ENCODE measurements at regions not wholly inside any gene's neighbourhood (a gene's known extent, or its start where the extent isn't known, plus 50 kb on each side); places are given as distances from the start of the nearest gene placed in this dataset.

DNA sequence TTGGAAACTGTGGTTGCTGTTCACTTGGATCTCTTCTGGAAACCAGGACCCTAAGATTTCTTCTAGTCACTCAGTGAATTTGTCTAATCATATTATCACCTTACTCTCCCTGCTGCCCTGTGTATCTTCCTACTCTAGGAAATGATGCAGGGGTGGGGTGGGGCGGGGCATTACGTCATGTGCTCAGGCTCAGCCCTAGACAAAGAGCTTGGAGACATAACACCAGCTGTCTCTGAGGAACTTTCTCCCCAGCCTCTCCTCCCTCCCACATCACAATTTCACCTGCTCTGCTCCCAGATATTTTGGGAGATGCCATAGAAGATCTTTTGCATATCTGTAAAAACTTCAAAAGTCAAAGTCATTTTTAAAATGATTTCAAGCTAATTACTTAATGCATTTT, 470.4 kb downstream of the ZSWIM6 start:
- DNase-seq, result no peak

DNA sequence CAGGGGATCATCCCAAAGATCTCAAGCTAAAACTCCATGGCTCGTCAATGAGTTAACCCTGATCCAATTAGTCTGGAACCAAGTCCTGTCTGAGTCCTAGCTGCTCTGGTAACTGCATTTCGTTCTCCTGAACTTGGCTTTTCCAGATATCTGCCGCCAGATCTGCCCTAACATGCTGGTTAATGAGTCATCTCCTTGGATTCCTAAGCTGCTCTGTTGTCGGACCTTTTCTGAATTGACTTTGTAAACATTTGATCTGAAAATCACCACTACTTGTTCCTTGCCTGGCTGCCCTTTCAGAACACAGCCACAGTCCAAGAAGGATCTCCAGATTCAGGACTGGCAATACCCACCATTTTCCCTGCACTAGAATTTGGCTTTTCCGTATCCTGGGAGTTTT, 473.0 kb downstream of the ZSWIM6 start:
- no peak for DNase-seq

GRCh38 chr5:61806491-61807020, 474.5 kb downstream of the ZSWIM6 start:
- DNase-seq, result no peak

DNA sequence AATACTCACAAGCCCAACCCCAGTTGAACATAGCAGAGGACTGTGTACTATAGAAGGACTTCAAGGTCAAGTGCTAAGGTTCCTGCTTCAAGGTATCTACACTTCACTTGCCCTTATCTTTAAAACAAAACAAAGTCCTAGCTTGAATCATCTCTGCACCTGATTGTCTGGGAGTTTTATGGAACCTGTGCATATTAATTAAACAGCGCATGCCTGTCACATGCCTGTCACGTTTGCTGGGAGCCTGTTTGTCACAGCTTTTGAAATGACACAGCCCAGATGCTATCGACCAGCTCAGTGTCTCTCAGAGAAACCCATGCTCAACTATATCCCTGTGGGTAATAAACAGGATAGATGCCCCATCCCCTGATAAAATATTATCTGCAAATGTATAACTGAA, 476.0 kb downstream of the ZSWIM6 start:
- DNase-seq, result no peak

DNA sequence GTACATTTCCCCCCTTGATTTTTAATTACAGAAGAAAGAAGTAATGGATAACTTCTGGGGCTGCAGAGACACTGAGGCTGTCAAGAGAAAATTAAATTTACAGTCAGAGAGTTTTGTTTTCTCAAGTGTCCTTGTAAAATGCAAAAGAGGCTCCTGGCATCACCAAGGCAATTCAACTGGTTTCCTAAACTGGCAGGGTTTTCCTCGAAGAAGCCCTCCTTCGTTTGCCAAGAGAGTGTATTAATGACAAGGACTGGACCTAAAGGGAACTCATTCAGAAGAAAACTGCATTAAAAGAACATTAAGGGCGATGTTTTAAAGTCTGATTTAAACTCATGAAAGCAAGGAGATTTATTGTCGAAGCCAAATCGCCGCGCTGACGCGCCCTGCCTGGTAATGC, 476.9 kb downstream of the ZSWIM6 start:
- no peak for DNase-seq

DNA sequence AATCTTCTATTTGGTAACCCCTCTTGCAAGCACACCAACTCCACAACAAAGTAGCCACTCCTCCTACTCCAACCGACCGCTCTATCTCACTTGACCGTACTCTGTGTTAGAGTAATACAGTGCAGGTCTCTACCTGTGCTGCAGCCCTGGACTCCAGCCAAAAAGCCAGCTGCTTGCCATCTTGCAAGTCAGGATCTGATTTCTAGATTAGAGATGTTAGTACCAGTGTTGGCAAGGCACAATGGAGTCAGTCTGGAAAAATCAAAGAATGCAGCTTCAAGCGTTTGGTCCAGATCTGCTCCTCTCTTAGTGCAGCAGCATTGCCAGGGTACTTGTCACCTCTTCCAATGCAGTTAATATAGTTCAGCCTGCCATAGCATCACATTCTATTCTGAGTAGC, 477.6 kb downstream of the ZSWIM6 start:
- no peak for DNase-seq

- DNase-seq, result no peak
These were observed 479.0 kb downstream of the ZSWIM6 start for GRCh38 chr5:61811052-61811451.

GRCh38 chr5:61813361-61813760, 481.3 kb downstream of the ZSWIM6 start:
- no peak for DNase-seq

DNA sequence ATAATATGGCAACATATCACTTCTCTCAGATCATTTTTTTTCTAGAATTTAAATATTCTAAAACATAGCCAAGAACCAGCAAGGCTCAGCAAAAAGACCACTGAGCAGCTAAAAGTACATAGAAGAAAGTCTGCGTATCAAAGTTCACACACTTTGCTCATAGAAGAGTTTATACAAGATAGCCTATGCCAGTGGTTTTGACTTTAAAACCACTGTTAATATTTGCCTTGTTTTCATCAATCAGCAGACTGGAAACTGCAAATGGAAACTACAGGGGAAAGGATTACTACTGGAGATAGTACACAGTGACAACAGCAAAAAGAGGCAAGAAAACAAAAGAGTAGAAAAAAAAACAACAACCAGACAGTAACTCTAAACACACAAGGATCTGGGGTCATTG, 483.3 kb downstream of the ZSWIM6 start:
- no peak for DNase-seq

DNA sequence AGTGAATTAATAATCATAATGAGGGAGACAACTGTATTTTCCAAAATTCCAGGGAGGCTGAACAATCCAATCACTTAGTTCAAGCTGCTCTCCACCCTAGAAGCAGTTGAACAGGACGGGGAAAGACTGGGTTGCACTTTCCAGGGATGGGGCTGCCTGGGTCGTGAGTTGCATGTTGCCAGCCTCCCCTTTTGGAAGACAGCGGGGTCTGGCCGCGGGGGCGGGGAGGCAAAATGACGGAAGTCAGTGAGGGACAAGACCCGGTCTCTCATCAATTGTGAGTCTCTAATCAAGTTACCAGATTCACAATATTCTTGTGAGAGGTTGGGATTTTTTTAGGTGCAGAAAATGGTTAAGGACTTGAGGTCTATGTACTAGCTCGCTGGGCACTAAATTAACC, 484.1 kb downstream of the ZSWIM6 start:
- DNase-seq, result no peak

GRCh38 chr5:61816585-61817450, 484.8 kb downstream of the ZSWIM6 start:
- DNase-seq, result no peak

DNA sequence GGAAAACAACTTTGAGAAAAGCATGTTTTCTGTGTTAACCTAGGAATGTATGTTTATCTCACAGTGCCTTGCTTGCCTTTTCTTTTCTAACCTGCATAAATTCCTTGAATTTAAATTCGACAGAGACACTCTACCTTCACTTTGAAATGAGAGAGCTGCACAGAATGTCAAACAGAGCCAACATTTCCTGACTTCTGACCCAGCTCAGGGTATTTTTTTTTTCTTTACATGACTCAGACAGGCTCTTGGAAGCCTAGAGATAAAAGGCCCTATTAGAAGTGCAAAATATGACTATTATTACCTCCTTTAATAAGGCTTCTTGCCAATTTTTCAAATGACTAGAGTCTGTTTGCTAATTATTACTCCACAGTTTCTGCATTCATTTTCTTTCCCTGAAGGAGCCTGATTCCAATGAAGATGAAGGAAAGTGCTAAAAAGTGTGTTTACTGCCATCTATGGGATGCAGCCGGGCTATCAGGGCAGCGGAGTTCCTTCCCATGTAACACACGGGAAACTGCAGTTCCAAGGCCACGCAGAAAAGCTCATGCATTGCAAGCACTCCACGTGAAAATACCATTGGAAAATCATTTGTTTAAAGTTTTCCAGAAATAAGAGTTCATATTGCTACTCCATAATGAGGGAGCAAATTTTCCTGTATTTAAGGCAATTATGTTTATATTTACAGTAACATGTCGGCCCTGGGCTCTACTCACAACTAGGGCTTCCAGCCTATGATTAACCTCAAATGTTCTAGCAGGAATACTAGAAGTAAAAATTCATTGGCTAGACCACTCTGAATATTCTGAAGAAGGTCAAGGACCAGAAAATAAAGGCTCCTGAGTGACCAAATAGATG, 485.6 kb downstream of the ZSWIM6 start:
- no peak for DNase-seq

DNA sequence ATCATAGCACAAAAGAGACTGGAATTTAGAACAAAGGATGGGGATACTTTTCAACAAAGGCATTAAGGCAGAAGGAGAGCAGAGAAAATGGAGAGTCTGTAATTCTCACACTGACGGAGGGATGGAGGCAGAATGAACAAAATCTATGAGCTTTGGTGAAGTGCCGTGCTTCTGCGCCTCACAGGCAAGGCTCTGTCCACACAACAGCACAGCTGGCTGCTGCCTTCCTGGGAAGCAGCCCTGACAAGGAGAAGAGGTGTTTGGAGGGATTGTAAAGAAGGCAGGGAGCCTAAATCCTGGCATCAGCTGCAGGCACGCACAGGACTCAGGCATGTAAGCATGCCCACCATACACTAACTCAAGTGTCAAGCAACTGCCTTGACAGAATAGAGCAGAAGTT, 485.2 kb upstream of the KIF2A start:
- no peak for DNase-seq

DNA sequence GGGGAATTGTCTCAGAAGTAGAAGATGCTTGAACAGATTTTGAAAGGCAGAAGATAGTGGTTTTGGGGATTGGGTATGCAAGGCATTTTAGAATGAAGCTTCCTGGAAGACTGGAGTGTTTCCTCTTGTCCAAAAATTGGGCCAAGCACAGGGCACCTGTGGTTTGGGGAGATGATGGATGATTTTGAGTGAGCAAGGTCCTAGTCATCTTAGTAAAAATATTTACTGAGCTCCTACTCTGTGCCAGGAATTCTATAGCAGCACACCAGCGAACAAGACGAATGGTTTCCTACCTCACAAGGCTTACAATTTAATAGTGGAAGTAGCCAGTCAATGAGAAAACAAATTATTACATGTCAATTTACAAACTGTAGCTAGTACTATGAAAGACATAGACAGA, 484.4 kb upstream of the KIF2A start:
- no peak for DNase-seq

DNA sequence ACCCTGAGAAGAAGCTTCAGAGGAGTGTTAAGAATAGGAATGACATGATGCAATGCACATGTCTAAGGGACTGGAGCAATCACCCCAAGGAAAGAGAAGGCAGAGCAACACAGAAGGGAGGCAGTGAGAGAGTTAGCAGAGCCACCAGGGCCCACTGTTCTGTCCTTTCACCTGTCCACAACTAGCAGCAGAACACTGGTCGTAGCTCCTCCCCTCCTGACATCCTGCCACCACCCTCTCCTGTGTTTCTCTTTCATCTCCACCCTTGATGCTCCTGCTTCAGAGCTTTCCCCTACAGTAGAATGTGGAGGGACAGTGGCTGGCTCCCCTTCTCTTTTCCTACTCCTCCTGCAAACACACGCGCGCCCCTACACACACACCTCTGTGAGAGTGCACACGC, 483.4 kb upstream of the KIF2A start:
- DNase-seq, result no peak

DNA sequence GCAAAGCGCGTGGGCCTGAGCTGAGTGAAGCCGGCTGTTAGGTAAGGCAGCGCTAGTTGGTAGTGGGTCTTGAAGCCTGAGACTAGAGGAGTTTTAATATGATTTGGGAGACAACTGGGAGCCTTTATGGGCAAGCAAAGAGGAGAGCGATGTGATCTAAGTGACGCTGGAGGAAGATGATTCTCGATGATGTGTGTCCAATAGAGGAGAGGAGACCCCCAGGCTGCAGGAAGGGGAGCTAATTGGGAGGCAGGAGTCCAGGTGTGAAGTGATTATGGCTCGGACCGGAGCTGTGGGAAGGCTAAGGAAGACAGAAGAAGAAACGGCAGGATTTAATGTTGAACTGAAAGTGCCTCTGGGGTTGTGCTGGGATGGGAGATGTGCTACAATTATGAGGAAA, 482.9 kb upstream of the KIF2A start:
- DNase-seq, result no peak

- DNase-seq, result no peak
These were observed 482.2 kb upstream of the KIF2A start for GRCh38 chr5:61823781-61824180.

DNA sequence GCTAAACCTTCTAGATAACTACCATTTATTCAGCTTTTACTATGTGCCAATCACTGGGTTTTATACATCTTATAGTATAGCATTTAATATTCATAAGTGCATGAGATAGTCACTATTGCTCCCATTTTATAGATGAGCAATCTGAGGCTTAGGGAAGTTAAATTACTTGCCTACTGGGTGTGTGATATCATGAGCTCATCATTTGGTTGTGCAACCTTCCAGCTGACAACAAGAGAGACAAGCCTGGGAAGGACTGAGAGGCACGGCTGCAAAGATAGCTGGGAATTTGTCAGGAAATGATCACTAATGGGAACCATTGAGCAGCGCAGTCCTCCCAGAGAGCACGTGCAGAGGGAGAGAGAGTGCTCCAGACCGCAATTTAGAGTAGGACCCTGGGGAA, 481.6 kb upstream of the KIF2A start:
- no peak for DNase-seq

- DNase-seq, result no peak
These were observed 478.5 kb upstream of the KIF2A start for GRCh38 chr5:61827445-61827975.

DNA sequence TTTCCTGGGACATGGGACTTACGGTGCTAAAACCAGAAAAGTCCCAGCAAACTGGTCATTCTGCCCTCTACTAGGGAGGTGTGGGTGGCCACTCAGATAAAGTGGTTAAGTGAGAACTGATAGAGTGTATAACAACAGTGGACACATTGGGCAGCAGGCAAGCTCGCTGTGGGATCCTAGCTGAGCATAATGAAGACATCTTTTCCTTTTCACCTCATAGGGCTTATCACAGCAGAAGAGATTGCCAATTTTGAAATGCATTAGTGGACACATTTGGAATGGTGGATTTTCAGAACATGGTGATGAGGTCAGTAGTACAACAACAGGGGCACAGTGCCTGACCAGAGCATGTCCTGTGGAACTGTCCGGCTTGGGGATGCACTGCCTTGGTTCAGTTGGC, 477.1 kb upstream of the KIF2A start:
- no peak for DNase-seq

- DNase-seq, result no peak
These were observed 474.3 kb upstream of the KIF2A start for GRCh38 chr5:61831736-61832135.

GRCh38 chr5:61837788-61838187, 468.2 kb upstream of the KIF2A start:
- DNase-seq, result no peak

- DNase-seq, result no peak
These were observed 465.6 kb upstream of the KIF2A start for GRCh38 chr5:61840361-61840760.

DNA sequence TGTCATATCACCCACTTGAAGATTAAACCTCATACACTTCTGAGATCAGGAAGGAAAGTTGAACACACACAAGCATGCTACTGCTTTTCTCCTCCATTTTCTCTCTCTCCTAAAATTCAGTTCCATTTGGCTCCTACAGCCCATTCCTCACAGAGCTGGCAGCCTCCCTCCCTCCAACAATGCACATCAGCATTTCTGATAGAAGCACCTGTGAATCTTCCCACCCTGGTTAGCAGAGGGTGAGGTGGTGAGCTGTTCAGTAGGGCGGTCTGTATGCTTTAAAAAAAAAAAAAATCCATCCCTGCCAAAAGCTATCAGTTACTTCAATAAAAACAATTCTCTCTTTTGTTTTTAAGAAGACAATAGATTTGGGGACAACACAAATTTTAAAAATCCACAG, 463.2 kb upstream of the KIF2A start:
- DNase-seq, result no peak
